CD8-positive, alpha-beta memory T cell (primary cell): ENCODE measurements at regions not wholly inside any gene's neighbourhood (a gene's known extent, or its start where the extent isn't known, plus 50 kb on each side); places are given as distances from the start of the nearest gene placed in this dataset.

ENCODE experiments used
- CTCF ChIA-PET: fragments of 350-600 bp; sonication (Branson Sonifier 250); formaldehyde crosslinking; loops from one replicate; lab custom pipeline; 2021; ENCODE audit warnings: antibody characterized with exemption; lab: Charles Lee
- POLR2A ChIA-PET: fragments of 350-600 bp; sonication (Branson Sonifier 250); formaldehyde crosslinking; loops from one replicate; lab custom pipeline; 2021; ENCODE audit warnings: antibody characterized with exemption; lab: Charles Lee
- DNase-seq, 5 donors: peaks; one replicate each; pipeline versions ENCODE4 v3.0.0 to v3.0.0-alpha.2; 2020 to 2022; ENCODE audit warnings: mixed read lengths in 1 of 5
- H3K27ac ChIP-seq: one replicate; pipeline ENCODE4 v1.7.0; 2013; ENCODE audit warnings: low read depth, mild to moderate bottlenecking, low read length, moderate library complexity
- H3K27me3 ChIP-seq: 2 replicates; pipeline ENCODE4 v1.7.0; 2013; ENCODE audit warnings: low read length, mild to moderate bottlenecking; ENCODE audit not compliant: insufficient read depth, poor library complexity, severe bottlenecking
- H3K36me3 ChIP-seq: 2 replicates; pipeline ENCODE4 v1.7.0; 2013; ENCODE audit warnings: mild to moderate bottlenecking, low read length, moderate library complexity; ENCODE audit not compliant: insufficient read depth
- H3K4me1 ChIP-seq: 2 replicates; pipeline ENCODE4 v1.7.0; 2013; ENCODE audit warnings: mild to moderate bottlenecking, low read length, moderate library complexity; ENCODE audit not compliant: insufficient read depth
- H3K4me3 ChIP-seq: 2 replicates; pipeline ENCODE4 v1.7.0; 2013; ENCODE audit warnings: mild to moderate bottlenecking, low read length
- H3K9me3 ChIP-seq: 2 replicates; pipeline ENCODE4 v1.7.0; 2013; ENCODE audit warnings: mild to moderate bottlenecking, low read length
- H3K27ac Mint-ChIP-seq, 8 donors: one replicate each; pipeline ENCODE4 v1.8.0; 2020 to 2021; ENCODE audit warnings: mixed read lengths in 8 of 8, mild to moderate bottlenecking in 6 of 8, inconsistent platforms in 3 of 8, moderate library complexity in 3 of 8
- H3K27me3 Mint-ChIP-seq, 2 donors: one replicate each; pipeline ENCODE4 v1.8.0; 2020 to 2021; ENCODE audit warnings: mixed read lengths in 2 of 2, mild to moderate bottlenecking in 1 of 2, moderate library complexity in 1 of 2
- H3K36me3 Mint-ChIP-seq, 3 donors: one replicate each; pipeline ENCODE4 v1.8.0; 2020 to 2021; ENCODE audit warnings: mixed read lengths in 3 of 3, inconsistent platforms in 1 of 3, mild to moderate bottlenecking in 1 of 3
- H3K4me1 Mint-ChIP-seq, 3 donors: one replicate each; pipeline ENCODE4 v1.8.0; 2020 to 2021; ENCODE audit warnings: mixed read lengths in 3 of 3, inconsistent platforms in 1 of 3, mild to moderate bottlenecking in 1 of 3
- H3K4me3 Mint-ChIP-seq, 7 donors: one replicate each; pipeline ENCODE4 v1.8.0; 2020 to 2021; ENCODE audit warnings: mixed read lengths in 7 of 7, mild to moderate bottlenecking in 6 of 7, moderate library complexity in 4 of 7, inconsistent platforms in 2 of 7
- H3K9me3 Mint-ChIP-seq, 5 donors: one replicate each; pipeline ENCODE4 v1.8.0; 2020 to 2022; ENCODE audit warnings: mixed read lengths in 5 of 5, mild to moderate bottlenecking in 3 of 5, moderate library complexity in 2 of 5, inconsistent platforms in 1 of 5

DNA sequence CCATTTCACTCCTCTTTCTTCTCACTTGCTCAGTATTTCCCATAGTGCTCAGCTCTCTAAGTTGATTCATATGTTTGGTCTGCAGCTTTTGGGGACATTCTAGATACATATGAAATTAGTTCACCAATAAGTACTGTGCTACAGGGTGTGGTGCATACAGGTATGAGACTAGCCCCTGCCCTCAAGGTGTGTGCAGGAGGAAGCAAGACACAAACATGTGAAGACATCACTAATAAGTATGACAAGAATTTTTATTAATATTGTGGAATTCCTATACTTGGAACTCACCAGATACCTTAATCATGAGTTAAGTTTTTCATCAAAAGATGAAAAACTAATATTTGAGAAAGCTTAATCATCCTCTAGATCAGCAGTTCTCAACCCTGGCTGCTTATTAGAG is 505.2 kb downstream of the ZNF674 start:
- Histone ChIP-seq H3K27me3 (no peaks in the 10 kb centered on the region), H3K27ac (no peak overlapping the region), H3K4me3 (no peak overlapping the region), H3K4me1 (no peaks in the 10 kb centered on the region), H3K9me3 (no peaks in the 10 kb centered on the region), H3K36me3 (no peaks in the 10 kb centered on the region)
- ChIA-PET CTCF (no interaction called here), POLR2A (no interaction called here)
- Mint-ChIP-seq H3K4me3 (no peak overlapping the region), H3K9me3 (peaks cover 0 to 14% (median 3%) of the 10 kb centered on the region in 5 donors), H3K36me3 (no peaks in the 10 kb centered on the region), H3K27me3 (peaks cover 4 to 13% of the 10 kb centered on the region in 2 donors), H3K4me1 (no peaks in the 10 kb centered on the region), H3K27ac (no peak overlapping the region)
- DNase-seq = no peak

DNA sequence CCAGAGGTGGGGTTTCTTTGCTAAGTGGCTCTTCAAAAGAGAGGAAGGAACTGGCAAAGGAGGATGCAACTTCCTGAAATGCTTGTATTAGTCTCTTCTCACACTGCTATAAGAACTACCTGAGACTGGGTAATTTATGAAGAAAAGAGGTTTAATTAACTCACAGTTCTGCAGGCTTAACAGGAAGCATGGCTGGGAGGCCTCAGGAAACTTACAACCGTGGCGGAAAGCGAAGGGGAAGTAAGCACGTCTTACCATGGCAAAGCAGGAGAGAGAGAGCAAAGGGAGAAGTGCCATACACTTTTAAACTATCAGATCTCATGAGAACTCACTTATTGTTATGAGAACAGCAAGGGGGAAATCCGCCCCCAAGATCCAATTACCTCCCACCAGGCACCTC is 505.7 kb downstream of the ZNF674 start:
- CTCF ChIA-PET = no interaction called here
- Histone ChIP-seq H3K27me3 (no peaks in the 10 kb centered on the region), H3K27ac (no peak overlapping the region), H3K9me3 (no peaks in the 10 kb centered on the region), H3K4me3 (no peak overlapping the region), H3K4me1 (no peaks in the 10 kb centered on the region), H3K36me3 (no peaks in the 10 kb centered on the region)
- Mint-ChIP-seq H3K4me1 (no peaks in the 10 kb centered on the region), H3K27me3 (peaks cover 4 to 13% of the 10 kb centered on the region in 2 donors), H3K36me3 (no peaks in the 10 kb centered on the region), H3K27ac (no peak overlapping the region), H3K9me3 (peaks cover 0 to 14% (median 3%) of the 10 kb centered on the region in 5 donors), H3K4me3 (no peak overlapping the region)
- no peak for DNase-seq
- POLR2A ChIA-PET = no interaction called here

DNA sequence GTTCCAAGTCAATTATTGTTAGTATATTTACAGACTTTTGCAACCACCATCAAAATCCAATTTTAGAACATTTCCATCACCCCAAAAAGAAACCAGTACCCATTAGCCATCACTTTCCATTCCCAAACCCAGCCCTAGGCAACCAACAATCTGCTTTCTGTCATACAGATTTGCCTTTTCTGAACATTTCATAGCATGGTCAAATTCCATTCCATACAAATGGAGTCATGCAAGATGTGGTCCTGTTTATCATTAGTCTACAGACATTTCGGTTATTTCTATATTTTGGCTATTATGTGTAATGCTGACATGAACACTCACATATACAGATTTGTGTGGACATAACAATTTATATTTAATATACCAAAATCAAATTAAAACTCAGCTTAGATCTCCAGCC is 508.7 kb downstream of the ZNF674 start:
- DNase-seq = no peak
- H3K36me3 ChIP-seq = no peaks in the 10 kb centered on the region
- no peaks in the 10 kb centered on the region for H3K4me1 Mint-ChIP-seq
- H3K4me3 Mint-ChIP-seq = no peak overlapping the region
- H3K4me3 ChIP-seq = no peak overlapping the region
- ChIA-PET CTCF (no interaction called here), POLR2A (no interaction called here)
- no peaks in the 10 kb centered on the region for H3K9me3 ChIP-seq
- H3K27ac ChIP-seq = no peak overlapping the region
- peaks cover 0 to 5% (median 2%) of the 10 kb centered on the region in 5 donors for H3K9me3 Mint-ChIP-seq
- no peaks in the 10 kb centered on the region for H3K4me1 ChIP-seq
- H3K27ac Mint-ChIP-seq = no peak overlapping the region
- peaks cover 4 to 12% of the 10 kb centered on the region in 2 donors for H3K27me3 Mint-ChIP-seq
- no peaks in the 10 kb centered on the region for H3K27me3 ChIP-seq
- no peaks in the 10 kb centered on the region for H3K36me3 Mint-ChIP-seq

DNA sequence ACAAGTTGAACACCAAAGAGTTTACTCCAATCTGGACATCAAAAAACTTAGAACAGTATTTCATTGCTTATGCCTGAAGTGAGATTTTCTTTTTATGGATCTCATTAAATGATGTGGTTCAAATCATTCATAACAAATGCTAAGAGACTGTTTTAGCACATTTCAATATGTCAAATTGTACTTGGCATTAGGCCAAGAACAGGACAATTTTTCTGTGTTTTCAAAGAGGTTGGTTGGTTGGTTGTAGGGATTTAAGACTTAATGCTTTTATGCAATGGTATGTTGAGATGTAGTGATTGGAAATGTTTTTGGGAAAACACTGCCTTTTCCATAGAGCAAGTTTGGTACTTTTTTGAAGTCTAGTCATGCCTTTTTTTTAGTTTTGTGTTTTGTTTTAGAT is 510.4 kb downstream of the ZNF674 start:
- CTCF ChIA-PET = no interaction called here
- H3K27me3 Mint-ChIP-seq = peaks cover 4 to 12% of the 10 kb centered on the region in 2 donors
- no peaks in the 10 kb centered on the region for H3K9me3 ChIP-seq
- no peaks in the 10 kb centered on the region for H3K36me3 ChIP-seq
- H3K27me3 ChIP-seq = no peaks in the 10 kb centered on the region
- POLR2A ChIA-PET = no interaction called here
- H3K36me3 Mint-ChIP-seq = no peaks in the 10 kb centered on the region
- H3K9me3 Mint-ChIP-seq = peaks cover 0 to 3% (median 0%) of the 10 kb centered on the region in 5 donors
- H3K4me1 Mint-ChIP-seq = no peaks in the 10 kb centered on the region
- no peak overlapping the region for H3K4me3 ChIP-seq
- H3K27ac Mint-ChIP-seq = no peak overlapping the region
- H3K27ac ChIP-seq = no peak overlapping the region
- no peak overlapping the region for H3K4me3 Mint-ChIP-seq
- H3K4me1 ChIP-seq = no peaks in the 10 kb centered on the region
- DNase-seq = no peak

DNA sequence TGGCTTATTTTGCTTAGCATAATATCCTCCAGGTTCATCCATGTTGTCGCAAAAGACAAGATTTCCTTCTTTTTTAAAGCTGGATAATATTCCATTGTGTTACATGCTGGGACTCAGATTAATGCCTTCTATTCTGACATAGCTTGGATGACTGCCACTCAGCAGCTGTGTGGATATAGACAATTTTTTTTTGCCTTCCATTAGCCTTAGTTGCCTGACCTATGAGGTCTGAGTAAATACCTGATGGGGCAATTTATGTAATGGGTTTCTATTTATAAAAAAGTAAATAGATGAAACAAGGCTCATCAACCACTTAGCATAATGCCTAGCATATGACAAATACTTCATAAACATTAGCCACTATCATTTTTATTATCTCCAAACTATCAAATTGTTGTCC is 515.4 kb downstream of the ZNF674 start:
- Histone ChIP-seq H3K9me3 (no peaks in the 10 kb centered on the region), H3K27ac (no peak overlapping the region), H3K36me3 (no peaks in the 10 kb centered on the region), H3K4me3 (no peak overlapping the region), H3K27me3 (no peaks in the 10 kb centered on the region), H3K4me1 (no peaks in the 10 kb centered on the region)
- POLR2A ChIA-PET = no interaction called here
- Mint-ChIP-seq H3K36me3 (no peaks in the 10 kb centered on the region), H3K4me1 (no peaks in the 10 kb centered on the region), H3K4me3 (no peak overlapping the region), H3K27me3 (peaks cover 0 to under 1% of the 10 kb centered on the region in 2 donors), H3K27ac (no peak overlapping the region), H3K9me3 (peaks cover 0 to 1% (median 0%) of the 10 kb centered on the region in 5 donors)
- CTCF ChIA-PET = no interaction called here
- no peak for DNase-seq

DNA sequence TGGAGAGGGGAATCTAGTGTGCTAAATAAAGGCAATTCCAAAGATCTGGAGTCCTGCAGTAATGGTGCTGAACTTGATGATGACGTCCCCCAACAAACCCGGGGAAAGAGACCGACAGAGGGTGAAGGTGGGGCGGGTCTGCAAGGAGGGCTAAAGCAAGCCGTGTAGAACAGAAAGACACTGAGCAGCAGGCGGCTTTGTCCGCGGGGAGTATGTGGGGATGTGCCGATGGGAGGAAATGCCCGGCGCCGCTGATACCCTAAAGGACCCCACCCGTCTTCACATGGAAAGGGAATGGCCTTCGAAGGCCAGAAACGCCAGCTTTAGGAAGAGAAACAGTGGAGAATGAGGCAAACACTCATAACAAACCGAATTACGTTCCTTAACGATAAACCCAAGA is 528.9 kb downstream of the ZNF674 start:
- no peaks in the 10 kb centered on the region for H3K36me3 ChIP-seq
- H3K4me1 ChIP-seq = no peaks in the 10 kb centered on the region
- no peaks in the 10 kb centered on the region for H3K27me3 ChIP-seq
- H3K4me3 Mint-ChIP-seq = no peak overlapping the region
- peaks cover 6 to 22% of the 10 kb centered on the region in 2 donors for H3K27me3 Mint-ChIP-seq
- H3K27ac Mint-ChIP-seq = no peak overlapping the region
- no peak for DNase-seq
- H3K27ac ChIP-seq = no peak overlapping the region
- H3K4me3 ChIP-seq = no peak overlapping the region
- ChIA-PET CTCF (no interaction called here), POLR2A (no interaction called here)
- H3K9me3 Mint-ChIP-seq = peaks cover 0 to 2% (median 0%) of the 10 kb centered on the region in 5 donors
- no peaks in the 10 kb centered on the region for H3K4me1 Mint-ChIP-seq
- H3K9me3 ChIP-seq = no peaks in the 10 kb centered on the region
- H3K36me3 Mint-ChIP-seq = no peaks in the 10 kb centered on the region

DNA sequence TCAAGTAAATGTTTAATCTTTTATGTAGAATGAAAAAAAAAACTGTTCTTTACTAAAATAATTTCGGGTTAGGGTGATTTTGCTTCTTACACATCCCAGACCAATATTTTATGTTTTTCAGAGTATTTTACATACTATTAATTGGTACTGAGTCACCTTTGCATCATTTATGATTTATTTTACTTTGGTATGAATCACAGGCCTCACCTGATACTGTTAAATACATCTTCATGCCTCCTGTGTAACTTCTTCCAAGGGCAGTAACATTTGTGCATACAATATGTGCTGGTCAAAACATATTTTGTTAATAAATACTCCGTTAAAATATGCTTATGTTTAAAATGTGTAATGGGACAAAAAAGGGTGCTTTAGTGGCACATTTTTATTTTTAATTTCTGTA is 529.6 kb downstream of the ZNF674 start:
- no peak overlapping the region for H3K27ac Mint-ChIP-seq

DNA sequence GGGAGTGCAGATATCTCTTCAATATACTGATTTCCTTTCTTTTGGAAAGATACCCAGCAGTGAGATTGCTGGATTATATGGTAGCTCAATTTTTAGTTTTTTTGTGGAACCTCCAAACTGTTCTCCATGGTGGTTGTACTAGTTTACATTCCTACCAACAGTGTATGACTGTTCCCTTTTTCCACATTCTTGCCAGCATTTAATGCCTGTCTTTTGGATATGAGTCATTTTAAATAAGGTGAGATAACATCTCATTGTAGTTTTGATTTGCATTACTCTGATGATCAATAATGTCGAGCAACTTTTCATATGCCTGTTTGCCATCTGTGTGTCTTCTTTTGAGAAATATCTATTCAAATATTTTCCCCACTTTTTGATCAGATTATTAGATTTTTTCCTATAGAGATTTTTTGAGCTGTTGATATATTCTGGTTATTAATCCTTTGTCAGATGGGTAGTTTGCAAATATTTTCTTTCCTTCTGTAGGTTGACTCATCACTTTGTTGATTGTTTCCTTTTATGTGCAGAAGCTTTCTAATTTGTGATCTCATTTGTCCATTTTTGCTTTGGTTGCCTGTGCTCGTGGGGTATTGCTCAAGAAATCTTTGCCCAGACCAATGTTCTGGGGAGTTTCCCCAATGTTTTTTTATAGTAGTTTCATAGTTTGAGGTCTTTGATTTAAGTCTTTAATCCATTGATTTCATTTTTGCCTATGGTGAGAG is 552.7 kb downstream of the ZNF674 start:
- Mint-ChIP-seq H3K4me1 (no peaks in the 10 kb centered on the region), H3K27me3 (no peaks in the 10 kb centered on the region), H3K4me3 (no peak overlapping the region), H3K27ac (no peak overlapping the region), H3K9me3 (peaks cover 0 to 10% (median 2%) of the 10 kb centered on the region in 5 donors), H3K36me3 (no peaks in the 10 kb centered on the region)
- H3K4me3 ChIP-seq = no peak overlapping the region
- no peaks in the 10 kb centered on the region for H3K27me3 ChIP-seq
- no peak overlapping the region for H3K27ac ChIP-seq
- H3K4me1 ChIP-seq = no peaks in the 10 kb centered on the region
- DNase-seq = no peak
- CTCF ChIA-PET = no interaction called here
- H3K36me3 ChIP-seq = no peaks in the 10 kb centered on the region
- POLR2A ChIA-PET = no interaction called here
- H3K9me3 ChIP-seq = no peaks in the 10 kb centered on the region

More for the DNA sequence above, 529.6 kb downstream of the ZNF674 start:
- peaks cover 6 to 18% of the 10 kb centered on the region in 2 donors for H3K27me3 Mint-ChIP-seq
- H3K9me3 Mint-ChIP-seq = peaks cover 0 to 2% (median 0%) of the 10 kb centered on the region in 5 donors
- ChIA-PET POLR2A (no interaction called here), CTCF (no interaction called here)
- H3K27ac ChIP-seq = no peak overlapping the region
- no peak for DNase-seq
- no peaks in the 10 kb centered on the region for H3K36me3 ChIP-seq
- H3K4me1 Mint-ChIP-seq = no peaks in the 10 kb centered on the region
- H3K4me1 ChIP-seq = no peaks in the 10 kb centered on the region
- no peak overlapping the region for H3K4me3 Mint-ChIP-seq
- H3K36me3 Mint-ChIP-seq = no peaks in the 10 kb centered on the region
- no peak overlapping the region for H3K4me3 ChIP-seq
- H3K9me3 ChIP-seq = no peaks in the 10 kb centered on the region
- H3K27me3 ChIP-seq = no peaks in the 10 kb centered on the region
